ENCODE measurements at regions not wholly inside any gene's neighbourhood (a gene's known extent, or its start where the extent isn't known, plus 50 kb on each side); places are given as distances from the start of the nearest gene placed in this dataset.
"Not testable (repeated sequence)": the region's sequence is repeated elsewhere in the genome, so short reads cannot be mapped to it uniquely, and the experiment has no call there.

DNA sequence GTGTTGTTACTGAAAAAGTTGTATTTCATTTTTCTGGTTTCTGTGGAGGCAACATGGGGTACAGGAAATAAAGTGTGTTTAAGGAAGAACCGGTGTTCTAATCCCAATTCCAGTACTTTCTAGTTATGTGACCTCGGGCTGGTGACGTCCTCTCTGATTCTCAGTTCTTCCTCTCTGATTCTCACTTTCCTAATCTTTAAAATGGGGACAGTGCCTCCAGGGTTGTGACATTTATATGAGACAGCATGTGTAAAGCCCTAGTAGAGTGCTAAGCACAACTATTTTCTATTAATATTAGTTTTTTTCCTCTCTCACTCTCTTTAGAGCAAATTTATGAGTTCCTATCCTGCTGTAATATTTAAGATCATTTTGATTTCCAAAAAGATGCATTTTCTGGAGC is 50.9 kb upstream of the PTPDC1 start:
- no peak for DNase-seq

GRCh38 chr9:94031946-94032345 is 52.3 kb upstream of the PTPDC1 start:
- DNase-seq, result no peak

DNA sequence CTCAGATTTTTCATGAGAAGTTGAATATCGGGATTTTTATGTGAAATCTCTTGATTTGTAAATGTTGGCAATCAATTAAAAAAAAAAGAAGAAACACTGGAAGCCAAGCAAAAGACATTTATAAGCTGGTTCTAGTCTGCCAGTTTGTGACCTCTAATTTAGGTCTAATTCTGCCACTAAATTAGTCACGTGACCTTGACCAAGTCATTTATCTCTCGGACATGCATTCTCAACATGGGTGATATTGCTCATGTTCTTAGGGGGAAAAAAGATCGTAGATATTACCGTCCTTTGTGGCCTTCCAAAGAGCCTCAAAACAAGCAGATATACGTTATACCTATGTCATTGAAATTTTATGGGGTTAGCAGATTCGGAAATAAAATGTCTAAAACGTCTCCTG is 52.9 kb upstream of the PTPDC1 start:
- DNase-seq, result no peak

GRCh38 chr9:94030318-94031179 is 53.7 kb upstream of the PTPDC1 start:
- DNase-seq, result peak; percentile 29 to 91 (median 73)

- DNase-seq, result no peak
Observed at GRCh38 chr9:94029932-94030317, 54.3 kb upstream of the PTPDC1 start.

- DNase-seq, result no peak
Observed at GRCh38 chr9:94026816-94027215, 57.4 kb upstream of the PTPDC1 start.

DNA sequence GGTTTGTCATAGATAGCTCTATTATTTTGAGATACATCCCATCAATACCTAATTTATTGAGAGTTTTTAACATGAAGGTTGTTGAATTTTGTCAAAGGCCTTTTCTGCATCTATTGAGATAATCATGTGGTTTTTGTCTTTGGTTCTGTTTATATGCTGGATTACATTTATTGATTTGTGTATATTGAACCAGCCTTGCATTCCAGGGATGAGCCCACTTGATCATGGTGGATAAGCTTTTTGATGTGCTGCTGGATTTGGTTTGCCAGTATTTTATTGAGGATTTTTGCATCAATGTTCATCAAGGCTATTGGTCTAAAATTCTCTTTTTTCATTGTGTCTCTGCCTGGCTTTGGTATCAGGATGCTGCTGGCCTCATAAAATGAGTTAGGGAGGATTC is 61.8 kb upstream of the PTPDC1 start:
- DNase-seq, result not testable (repeated sequence)

- DNase-seq, result not testable (repeated sequence)
Observed at GRCh38 chr9:94020836-94021235, 63.4 kb upstream of the PTPDC1 start.

DNA sequence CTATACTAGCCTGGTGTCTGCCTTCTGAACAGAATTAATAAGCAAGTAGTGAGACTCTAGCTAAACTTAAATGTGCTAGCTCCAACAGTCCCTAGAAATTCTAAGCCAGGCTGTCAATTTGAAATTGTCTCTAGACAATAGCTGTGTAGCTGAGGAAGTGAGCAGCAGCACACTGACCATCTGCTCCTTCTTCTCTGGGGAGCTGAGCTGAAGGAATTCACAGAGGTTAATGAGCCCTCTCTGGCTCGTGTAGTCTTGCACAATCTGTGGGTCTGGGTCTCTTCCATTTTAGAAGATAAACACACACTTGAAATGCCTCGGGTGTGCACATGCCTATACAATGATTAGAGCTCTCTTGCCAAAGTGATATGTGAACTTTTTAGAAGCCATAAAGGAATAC is 63.5 kb upstream of the BARX1 start:
- DNase-seq, result no peak

- no peak for DNase-seq
Observed at GRCh38 chr9:94017939-94018531, 62.9 kb upstream of the BARX1 start.

GRCh38 chr9:94016744-94017143 is 61.6 kb upstream of the BARX1 start:
- DNase-seq, result no peak

- no peak for DNase-seq
Observed at GRCh38 chr9:94014920-94015319, 59.8 kb upstream of the BARX1 start.

DNA sequence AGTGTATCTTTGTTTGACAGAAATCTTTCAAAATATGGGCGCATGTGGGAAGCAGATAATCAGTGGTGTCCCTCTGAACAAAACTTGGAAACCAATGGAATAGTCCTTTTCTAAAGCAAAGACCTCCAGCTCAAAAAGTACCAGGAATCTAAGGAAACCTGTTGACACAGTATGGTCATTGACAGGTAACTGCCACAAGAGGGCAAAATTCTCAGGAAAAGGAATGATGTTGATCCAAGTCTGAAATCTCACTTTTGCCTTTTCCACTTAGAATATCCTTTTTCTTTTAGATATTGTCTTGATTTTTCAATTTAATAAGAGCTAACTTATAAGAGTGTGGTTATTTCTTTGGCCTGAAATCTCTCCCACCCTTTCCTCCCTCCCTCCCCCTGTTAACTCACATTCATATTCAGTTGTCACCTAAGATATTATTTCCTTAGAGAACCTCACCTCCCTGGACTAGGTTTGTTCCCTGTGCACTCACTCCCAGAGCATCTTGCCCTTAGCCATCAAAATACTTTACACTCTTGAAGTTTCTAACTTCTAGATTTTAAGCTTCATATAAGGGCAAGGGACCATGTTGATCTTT is 59.0 kb upstream of the BARX1 start:
- peak in 1 of 51 donors; percentile 1 for DNase-seq

GRCh38 chr9:94010980-94011533 is 55.9 kb upstream of the BARX1 start:
- DNase-seq, result peak in 2 of 51 donors; percentile 5 to 15

- DNase-seq, result no peak
Observed at GRCh38 chr9:94005272-94005901, 50.2 kb upstream of the BARX1 start.
